ENCODE measurements at regions not wholly inside any gene's neighbourhood (a gene's known extent, or its start where the extent isn't known, plus 50 kb on each side); places are given as distances from the start of the nearest gene placed in this dataset.

- TF ChIP-seq, protein P1, sequence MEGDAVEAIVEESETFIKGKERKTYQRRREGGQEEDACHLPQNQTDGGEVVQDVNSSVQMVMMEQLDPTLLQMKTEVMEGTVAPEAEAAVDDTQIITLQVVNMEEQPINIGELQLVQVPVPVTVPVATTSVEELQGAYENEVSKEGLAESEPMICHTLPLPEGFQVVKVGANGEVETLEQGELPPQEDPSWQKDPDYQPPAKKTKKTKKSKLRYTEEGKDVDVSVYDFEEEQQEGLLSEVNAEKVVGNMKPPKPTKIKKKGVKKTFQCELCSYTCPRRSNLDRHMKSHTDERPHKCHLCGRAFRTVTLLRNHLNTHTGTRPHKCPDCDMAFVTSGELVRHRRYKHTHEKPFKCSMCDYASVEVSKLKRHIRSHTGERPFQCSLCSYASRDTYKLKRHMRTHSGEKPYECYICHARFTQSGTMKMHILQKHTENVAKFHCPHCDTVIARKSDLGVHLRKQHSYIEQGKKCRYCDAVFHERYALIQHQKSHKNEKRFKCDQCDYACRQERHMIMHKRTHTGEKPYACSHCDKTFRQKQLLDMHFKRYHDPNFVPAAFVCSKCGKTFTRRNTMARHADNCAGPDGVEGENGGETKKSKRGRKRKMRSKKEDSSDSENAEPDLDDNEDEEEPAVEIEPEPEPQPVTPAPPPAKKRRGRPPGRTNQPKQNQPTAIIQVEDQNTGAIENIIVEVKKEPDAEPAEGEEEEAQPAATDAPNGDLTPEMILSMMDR (IDR thresholded peaks at IDR 0.05), result no peak
- no peak for TF ChIP-seq POLR2A (IDR thresholded peaks at IDR 0.05)
These were observed 133.9 kb upstream of the RAPGEF2 start for GRCh38 chr4:158968961-158969360.

All from transverse colon (tissue), 3 donors.